ENCODE measurements at regions not wholly inside any gene's neighbourhood (a gene's known extent, or its start where the extent isn't known, plus 50 kb on each side); places are given as distances from the start of the nearest gene placed in this dataset.

DNA sequence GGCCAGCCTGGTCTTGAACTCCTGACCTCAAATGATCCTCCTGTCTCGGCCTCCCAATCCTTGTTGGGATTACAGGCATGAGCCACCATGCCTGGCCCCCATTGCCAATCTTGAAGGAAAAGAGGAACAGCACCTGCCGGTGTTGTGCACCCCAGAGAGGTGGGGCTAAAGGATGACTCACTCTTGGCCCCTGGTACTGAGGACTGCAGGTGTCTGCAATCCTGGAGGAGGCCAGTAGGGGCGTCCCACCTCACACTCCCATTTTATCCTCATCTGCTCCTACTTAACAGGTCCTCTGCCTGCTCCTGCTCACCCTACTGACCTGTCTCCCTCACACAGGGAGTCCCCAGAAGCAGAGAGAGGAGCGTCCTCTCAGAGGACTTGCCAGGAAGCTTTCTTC is 390.4 kb downstream of the ARHGEF28 start:
- no peak for DNase-seq (ENCODE audit: low read depth)
- TF ChIP-seq, protein P1, sequence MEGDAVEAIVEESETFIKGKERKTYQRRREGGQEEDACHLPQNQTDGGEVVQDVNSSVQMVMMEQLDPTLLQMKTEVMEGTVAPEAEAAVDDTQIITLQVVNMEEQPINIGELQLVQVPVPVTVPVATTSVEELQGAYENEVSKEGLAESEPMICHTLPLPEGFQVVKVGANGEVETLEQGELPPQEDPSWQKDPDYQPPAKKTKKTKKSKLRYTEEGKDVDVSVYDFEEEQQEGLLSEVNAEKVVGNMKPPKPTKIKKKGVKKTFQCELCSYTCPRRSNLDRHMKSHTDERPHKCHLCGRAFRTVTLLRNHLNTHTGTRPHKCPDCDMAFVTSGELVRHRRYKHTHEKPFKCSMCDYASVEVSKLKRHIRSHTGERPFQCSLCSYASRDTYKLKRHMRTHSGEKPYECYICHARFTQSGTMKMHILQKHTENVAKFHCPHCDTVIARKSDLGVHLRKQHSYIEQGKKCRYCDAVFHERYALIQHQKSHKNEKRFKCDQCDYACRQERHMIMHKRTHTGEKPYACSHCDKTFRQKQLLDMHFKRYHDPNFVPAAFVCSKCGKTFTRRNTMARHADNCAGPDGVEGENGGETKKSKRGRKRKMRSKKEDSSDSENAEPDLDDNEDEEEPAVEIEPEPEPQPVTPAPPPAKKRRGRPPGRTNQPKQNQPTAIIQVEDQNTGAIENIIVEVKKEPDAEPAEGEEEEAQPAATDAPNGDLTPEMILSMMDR (conservative IDR thresholded peaks at IDR 0.05; ENCODE audit: low read depth, low read length) = peak; percentile 37
- no peak overlapping the region for H3K4me3 ChIP-seq (ENCODE audit: low read length)

DNA sequence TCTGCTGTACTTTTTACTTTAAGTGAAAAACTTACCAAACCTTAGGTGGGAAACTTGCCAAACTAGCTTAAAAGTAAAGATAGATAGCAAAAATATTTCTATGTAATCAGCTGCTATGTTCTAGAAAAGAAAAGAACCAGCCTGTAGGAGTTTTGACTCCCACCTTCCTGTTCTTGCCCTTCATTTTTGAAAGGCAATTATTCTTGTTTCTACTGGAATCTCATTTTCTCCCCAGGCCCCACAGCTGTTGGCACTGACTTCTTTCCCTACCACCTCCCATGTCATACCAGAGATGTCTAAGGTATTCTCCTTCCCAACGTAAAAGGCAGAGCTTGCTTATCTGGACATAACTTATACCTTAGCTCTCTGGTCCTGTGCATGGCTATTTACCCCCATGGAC is 389.7 kb downstream of the ARHGEF28 start:
- DNase-seq (ENCODE audit: low read depth) = no peak
- TF ChIP-seq, protein P1 (conservative IDR thresholded peaks at IDR 0.05; ENCODE audit: low read depth, low read length) = no peak
- H3K4me3 ChIP-seq (ENCODE audit: low read length) = no peak overlapping the region

DNA sequence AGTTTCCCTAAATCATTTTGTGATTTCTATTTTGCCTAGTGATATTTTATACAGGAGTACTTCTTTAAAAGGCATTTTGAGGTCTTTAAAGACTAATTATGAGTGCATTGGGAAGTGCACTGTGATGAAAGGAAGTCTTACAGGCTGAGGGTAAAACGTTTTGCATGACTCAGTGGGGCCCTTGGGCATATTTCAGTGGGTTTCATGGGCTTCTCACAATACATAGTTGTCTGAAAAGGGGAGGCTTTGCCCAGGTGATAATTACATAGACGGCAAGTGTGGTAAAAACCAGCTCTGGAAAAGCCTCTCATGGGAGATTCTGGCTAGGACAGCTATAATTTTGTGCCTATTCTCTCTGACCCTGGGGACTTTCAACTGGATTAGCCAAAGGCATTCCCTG is 387.2 kb downstream of the ARHGEF28 start:
- DNase-seq (ENCODE audit: low read depth) = no peak

DNA sequence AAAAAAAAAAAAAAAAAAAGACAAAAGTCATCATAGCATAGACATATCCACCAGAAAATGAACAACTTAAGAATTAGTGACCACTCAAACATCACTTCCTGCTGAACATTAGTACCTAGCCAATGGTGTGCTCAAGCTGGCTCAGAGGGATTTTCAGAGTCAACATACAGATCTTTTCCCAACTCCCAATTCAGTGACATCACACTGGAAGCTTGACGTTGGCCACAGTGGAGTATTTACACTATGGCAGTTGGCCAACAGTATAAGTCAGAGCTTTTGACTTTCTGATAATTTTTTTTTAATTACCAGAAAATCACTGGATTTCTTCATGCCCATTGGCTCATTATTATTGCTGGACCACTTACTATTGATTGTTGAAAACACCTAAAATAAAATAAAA is 383.5 kb downstream of the ARHGEF28 start:
- no peak for DNase-seq (ENCODE audit: low read depth)
- no peak overlapping the region for H3K4me3 ChIP-seq (ENCODE audit: low read length)
- TF ChIP-seq, protein P1 (conservative IDR thresholded peaks at IDR 0.05; ENCODE audit: low read depth, low read length) = no peak

More for the DNA sequence above, 387.2 kb downstream of the ARHGEF28 start:
- TF ChIP-seq, protein P1 (conservative IDR thresholded peaks at IDR 0.05; ENCODE audit: low read depth, low read length) = no peak
- no peak overlapping the region for H3K4me3 ChIP-seq (ENCODE audit: low read length)

DNA sequence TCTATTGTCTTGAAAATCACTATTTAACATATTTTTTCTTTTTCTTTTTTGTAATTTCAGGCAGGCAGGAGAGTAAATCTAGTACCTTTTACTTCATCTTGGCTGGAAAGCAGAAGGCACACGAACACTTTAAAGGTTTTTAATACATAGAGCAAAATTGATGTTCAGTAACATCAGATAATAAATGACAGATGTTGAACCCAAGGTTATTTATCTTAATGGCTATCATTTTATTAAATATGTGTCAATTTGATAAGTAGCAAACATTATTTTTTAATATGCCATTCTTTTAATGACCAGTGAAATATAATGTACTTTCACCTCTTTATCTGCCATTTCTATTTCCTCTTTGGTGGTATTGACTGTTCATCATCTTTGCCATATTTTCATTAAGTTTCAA is 381.2 kb downstream of the ARHGEF28 start:
- no peak for DNase-seq (ENCODE audit: low read depth)
- no peak overlapping the region for H3K4me3 ChIP-seq (ENCODE audit: low read length)
- TF ChIP-seq, protein P1 (conservative IDR thresholded peaks at IDR 0.05; ENCODE audit: low read depth, low read length) = no peak

DNA sequence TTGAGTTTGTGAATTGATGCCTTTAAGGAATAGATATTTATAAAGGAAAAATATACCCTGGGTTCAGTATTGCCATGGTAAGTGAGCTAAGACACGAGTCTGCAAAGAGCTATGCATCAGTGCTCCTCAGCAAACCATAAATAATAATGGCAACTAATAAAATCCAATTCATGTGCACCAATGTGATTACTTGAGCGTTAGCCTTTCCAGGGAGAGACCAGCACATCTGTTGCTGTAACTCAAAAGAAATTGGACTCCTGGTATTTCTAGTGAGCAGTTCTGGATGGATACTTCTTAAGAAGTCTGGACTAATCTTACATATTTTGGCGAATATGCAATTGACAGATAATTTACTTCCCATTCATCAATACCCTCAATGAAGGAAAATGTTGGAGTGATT is 373.3 kb downstream of the ARHGEF28 start:
- TF ChIP-seq, protein P1 (conservative IDR thresholded peaks at IDR 0.05; ENCODE audit: low read depth, low read length) = no peak
- no peak for DNase-seq (ENCODE audit: low read depth)
- H3K4me3 ChIP-seq (ENCODE audit: low read length) = no peak overlapping the region

DNA sequence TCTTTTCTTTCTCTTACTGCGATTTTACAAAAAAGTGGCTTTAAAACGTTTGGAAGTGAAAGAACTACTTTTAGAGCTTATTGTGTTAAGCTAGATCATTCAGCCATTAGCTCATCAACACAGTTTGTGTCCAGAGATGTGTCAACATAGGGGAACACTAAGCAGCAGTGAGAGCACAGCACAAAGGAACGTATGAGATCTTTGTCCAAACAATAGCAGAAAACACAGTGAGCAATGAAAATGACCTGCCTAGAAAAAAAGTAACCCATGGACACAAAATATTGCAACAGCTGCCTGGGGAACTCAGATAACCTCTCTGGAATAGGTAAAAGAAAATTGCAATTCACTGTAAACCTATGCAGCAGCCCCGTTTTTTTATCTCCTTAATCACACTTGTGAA is 372.5 kb downstream of the ARHGEF28 start:
- H3K4me3 ChIP-seq (ENCODE audit: low read length) = no peak overlapping the region
- DNase-seq (ENCODE audit: low read depth) = no peak
- TF ChIP-seq, protein P1 (conservative IDR thresholded peaks at IDR 0.05; ENCODE audit: low read depth, low read length) = no peak
